Mucosa of descending colon (tissue), 3 donors: ENCODE measurements at regions not wholly inside any gene's neighbourhood (a gene's known extent, or its start where the extent isn't known, plus 50 kb on each side); places are given as distances from the start of the nearest gene placed in this dataset.

ENCODE experiments used
- ATAC-seq: fragments of 200-7000 bp; cut with Tn5 transposase; one replicate; pipeline ENCODE4 v1.9.1; 2020; ENCODE audit warnings: mild to moderate bottlenecking, moderate library complexity
- DNase-seq, 3 donors: peaks; one replicate each; pipeline ENCODE4 v3.0.0-alpha.2; 2020
- H3K36me3 ChIP-seq: fragments of 200-600 bp; one replicate; pipeline ENCODE4 v1.8.0; 2021; ENCODE audit warnings: low read depth, mild to moderate bottlenecking
- H3K4me1 ChIP-seq: fragments of 200-600 bp; one replicate; pipeline ENCODE4 v1.8.0; 2021; ENCODE audit warnings: low read depth, mild to moderate bottlenecking
- H3K4me3 ChIP-seq: fragments of 200-600 bp; one replicate; pipeline ENCODE4 v1.8.0; 2021; ENCODE audit warnings: mild to moderate bottlenecking
- H3K9me3 ChIP-seq: fragments of 200-600 bp; one replicate; pipeline ENCODE4 v1.8.0; 2021; ENCODE audit warnings: mild to moderate bottlenecking
- CTCF ChIP-seq: fragments of 200-600 bp; IDR thresholded peaks from one replicate; pipeline ENCODE4 v1.8.0; 2022; ENCODE audit warnings: antibody characterized with exemption, mild to moderate bottlenecking
- intact Hi-C, 2 donors: fragments of 100-400 bp; cut with DNase I in 1 of 2; cut with micrococcal nuclease in 1 of 2; formaldehyde crosslinking; loops; one replicate each; pipeline versions ENCODE4 v1.11.0 to v1.11.1; 2022; cut with DNase I, micrococcal nuclease
- donor health status: DM: no; HTN: no; CAD: no; lungs with moderate emphysema.
- donor health status: DM: no; HTN: no; CAD: no.
- donor health status: DM: no; HTN: yes; CAD: no.

- ATAC-seq (no peak), DNase-seq (no peak)
- no peaks in the 10 kb centered on the region for H3K36me3 ChIP-seq
- H3K4me3 ChIP-seq, result no peak overlapping the region
- intact Hi-C loops, result no loop called here
- no peaks in the 10 kb centered on the region for H3K4me1 ChIP-seq
- H3K9me3 ChIP-seq, result no peaks in the 10 kb centered on the region
- TF ChIP-seq CTCF, result no peak
Observed at GRCh38 chr14:54267172-54267571, 129.6 kb upstream of the CDKN3 start.

- DNase-seq (no peak), ATAC-seq (no peak)
- Histone ChIP-seq H3K9me3 (no peaks in the 10 kb centered on the region), H3K4me1 (no peaks in the 10 kb centered on the region), H3K36me3 (no peaks in the 10 kb centered on the region), H3K4me3 (no peak overlapping the region)
- intact Hi-C loops, result no loop called here
- no peak for TF ChIP-seq CTCF
Observed at GRCh38 chr14:54275997-54276725, 120.6 kb upstream of the CDKN3 start.

- Histone ChIP-seq H3K4me3 (no peak overlapping the region), H3K36me3 (no peaks in the 10 kb centered on the region), H3K4me1 (no peaks in the 10 kb centered on the region), H3K9me3 (no peaks in the 10 kb centered on the region)
- TF ChIP-seq CTCF, result no peak
- DNase-seq (no peak), ATAC-seq (no peak)
- intact Hi-C loops, result no loop called here
Observed at GRCh38 chr14:54278087-54278486, 118.7 kb upstream of the CDKN3 start.

- intact Hi-C loops, result no loop called here
- no peaks in the 10 kb centered on the region for H3K4me1 ChIP-seq
- no peak for TF ChIP-seq CTCF
Observed at GRCh38 chr14:54278665-54279295, 118.0 kb upstream of the CDKN3 start.

GRCh38 chr14:54282849-54283248, 114.0 kb upstream of the CDKN3 start:
- ATAC-seq, result no peak
- intact Hi-C loops, result no loop called here
- DNase-seq, result no peak
- Histone ChIP-seq H3K4me3 (no peak overlapping the region), H3K36me3 (no peaks in the 10 kb centered on the region), H3K4me1 (no peaks in the 10 kb centered on the region), H3K9me3 (no peaks in the 10 kb centered on the region)
- no peak for TF ChIP-seq CTCF

More at GRCh38 chr14:54278665-54279295, 118.0 kb upstream of the CDKN3 start:
- Histone ChIP-seq H3K4me3 (no peak overlapping the region), H3K36me3 (no peaks in the 10 kb centered on the region), H3K9me3 (no peaks in the 10 kb centered on the region)
- no peak for DNase-seq
- ATAC-seq, result no peak
